ENCODE measurements at regions not wholly inside any gene's neighbourhood (a gene's known extent, or its start where the extent isn't known, plus 50 kb on each side); places are given as distances from the start of the nearest gene placed in this dataset.
"Not testable (repeated sequence)": the region's sequence is repeated elsewhere in the genome, so short reads cannot be mapped to it uniquely, and the experiment has no call there.

- no peak for DNase-seq (ENCODE audit: low read depth)
These were observed 199.7 kb downstream of the CRLF2 start for GRCh38 chrX:1012678-1013300.

- no peak for DNase-seq (ENCODE audit: low read depth)
These were observed 200.7 kb downstream of the CRLF2 start for GRCh38 chrX:1011691-1012283.

GRCh38 chrX:1009771-1010170 lies 202.7 kb downstream of the CRLF2 start:
- DNase-seq (ENCODE audit: low read depth) = no peak

GRCh38 chrX:1006156-1006730 lies 206.2 kb downstream of the CRLF2 start:
- no peak for DNase-seq (ENCODE audit: low read depth)

GRCh38 chrX:1002611-1003010 lies 209.8 kb downstream of the CRLF2 start:
- no peak for DNase-seq (ENCODE audit: low read depth)

- DNase-seq (ENCODE audit: low read depth) = no peak
These were observed 214.8 kb downstream of the CRLF2 start for GRCh38 chrX:997631-998137.

GRCh38 chrX:994780-995179 lies 217.7 kb downstream of the CRLF2 start:
- no peak for DNase-seq (ENCODE audit: low read depth)

GRCh38 chrX:989959-990510 lies 222.4 kb downstream of the CRLF2 start:
- DNase-seq (ENCODE audit: low read depth) = peak; percentile 55

GRCh38 chrX:988530-988929 lies 223.9 kb downstream of the CRLF2 start:
- DNase-seq (ENCODE audit: low read depth) = not testable (repeated sequence)

- DNase-seq (ENCODE audit: low read depth) = no peak
These were observed 230.4 kb downstream of the CRLF2 start for GRCh38 chrX:981791-982626.

- no peak for DNase-seq (ENCODE audit: low read depth)
These were observed 231.7 kb downstream of the CRLF2 start for GRCh38 chrX:980587-981235.

- not testable (repeated sequence) for DNase-seq (ENCODE audit: low read depth)
These were observed 233.3 kb downstream of the CRLF2 start for GRCh38 chrX:979127-979526.

- no peak for DNase-seq (ENCODE audit: low read depth)
These were observed 239.3 kb downstream of the CRLF2 start for GRCh38 chrX:973010-973632.

GRCh38 chrX:968148-968965 lies 244.1 kb downstream of the CRLF2 start:
- no peak for DNase-seq (ENCODE audit: low read depth)

- no peak for DNase-seq (ENCODE audit: low read depth)
These were observed 245.9 kb downstream of the CRLF2 start for GRCh38 chrX:966396-967070.

- DNase-seq (ENCODE audit: low read depth) = no peak
These were observed 247.5 kb downstream of the CRLF2 start for GRCh38 chrX:964831-965416.

GRCh38 chrX:960821-961220 lies 251.6 kb downstream of the CRLF2 start:
- no peak for DNase-seq (ENCODE audit: low read depth)

- no peak for DNase-seq (ENCODE audit: low read depth)
These were observed 252.9 kb downstream of the CRLF2 start for GRCh38 chrX:959595-959994.

- DNase-seq (ENCODE audit: low read depth) = not testable (repeated sequence)
These were observed 257.2 kb downstream of the CRLF2 start for GRCh38 chrX:955168-955781.
